Muscle layer of colon (tissue), 2 donors: ENCODE measurements at regions not wholly inside any gene's neighbourhood (a gene's known extent, or its start where the extent isn't known, plus 50 kb on each side); places are given as distances from the start of the nearest gene placed in this dataset.
"Not testable (repeated sequence)": the region's sequence is repeated elsewhere in the genome, so short reads cannot be mapped to it uniquely, and the experiment has no call there.

ENCODE experiments used
- H3K27ac ChIP-seq: one replicate; pipeline ENCODE4 v1.7.0; 2013; ENCODE audit warnings: low read depth, mild to moderate bottlenecking, low read length, moderate library complexity
- H3K27me3 ChIP-seq, 2 donors: one replicate each; pipeline ENCODE4 v1.7.0; 2013; ENCODE audit warnings: low read length in 2 of 2, mild to moderate bottlenecking in 2 of 2; ENCODE audit not compliant: insufficient read depth in 2 of 2, control insufficient read depth in 1 of 2
- H3K36me3 ChIP-seq: one replicate; pipeline ENCODE4 v1.7.0; 2013; ENCODE audit warnings: mild to moderate bottlenecking, low read length; ENCODE audit not compliant: insufficient read depth
- H3K4me1 ChIP-seq: one replicate; pipeline ENCODE4 v1.7.0; 2013; ENCODE audit warnings: mild to moderate bottlenecking, low read length; ENCODE audit not compliant: insufficient read depth
- H3K4me3 ChIP-seq, 2 donors: one replicate each; pipeline ENCODE4 v1.7.0; 2013; ENCODE audit warnings: low read length in 2 of 2, low read depth in 1 of 2, mild to moderate bottlenecking in 1 of 2, moderate library complexity in 1 of 2
- H3K9ac ChIP-seq: one replicate; pipeline ENCODE4 v1.7.0; 2013; ENCODE audit warnings: low read length
- H3K9me3 ChIP-seq: one replicate; pipeline ENCODE4 v1.7.0; 2013; ENCODE audit warnings: mild to moderate bottlenecking, low read length
- donor health status: abdominal sarcoma.
- donor health status: Adenocarcinoma of cecum.

DNA sequence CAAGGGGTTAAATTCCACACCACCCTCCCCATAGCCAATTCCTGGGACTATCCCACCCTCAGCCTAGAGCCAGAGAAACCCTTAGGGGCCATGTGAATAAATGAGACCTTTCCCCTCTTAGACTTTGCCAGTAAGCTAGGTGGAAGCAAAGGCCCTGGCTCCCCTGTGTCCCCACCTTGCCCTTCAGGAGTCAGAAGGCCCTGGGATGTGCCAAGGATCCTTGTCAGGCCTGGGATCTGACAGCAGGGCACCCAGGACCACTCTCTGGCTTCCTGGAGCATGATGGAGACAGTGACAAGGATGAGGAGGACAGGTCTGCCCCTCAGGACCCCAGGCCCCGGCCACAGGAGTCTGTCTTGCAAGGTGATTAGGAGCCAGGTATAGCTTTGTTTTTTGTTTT lies 125.0 kb upstream of the HAND1 start:
- Histone ChIP-seq H3K4me1 (peaks cover 34% of the 10 kb centered on the region), H3K27me3 (no peaks in the 10 kb centered on the region), H3K4me3 (no peak overlapping the region), H3K9ac (no peak overlapping the region), H3K9me3 (no peaks in the 10 kb centered on the region), H3K27ac (no peak overlapping the region), H3K36me3 (no peaks in the 10 kb centered on the region)

DNA sequence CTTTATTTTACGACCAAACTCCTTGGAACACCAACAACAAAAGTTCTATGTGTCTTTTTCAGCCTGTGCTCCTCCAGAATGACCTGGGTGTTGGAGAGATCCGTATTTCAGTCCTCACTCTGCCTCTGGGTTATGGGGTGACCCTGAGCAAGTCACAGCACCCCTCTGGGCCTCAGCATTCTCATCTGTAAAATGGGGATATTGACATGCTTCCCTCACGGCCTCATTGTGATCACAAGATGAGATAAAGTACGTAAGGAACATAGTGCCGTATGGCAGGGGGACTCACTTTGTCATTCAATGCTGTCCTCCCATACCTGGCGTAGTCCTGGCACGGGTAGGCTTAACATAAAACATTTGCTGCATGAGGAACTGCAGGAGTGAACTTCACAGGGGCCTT lies 123.0 kb upstream of the HAND1 start:
- Histone ChIP-seq H3K36me3 (no peaks in the 10 kb centered on the region), H3K27me3 (no peaks in the 10 kb centered on the region), H3K4me1 (peaks cover 16% of the 10 kb centered on the region), H3K27ac (no peak overlapping the region), H3K9ac (no peak overlapping the region), H3K4me3 (no peak overlapping the region), H3K9me3 (no peaks in the 10 kb centered on the region)

DNA sequence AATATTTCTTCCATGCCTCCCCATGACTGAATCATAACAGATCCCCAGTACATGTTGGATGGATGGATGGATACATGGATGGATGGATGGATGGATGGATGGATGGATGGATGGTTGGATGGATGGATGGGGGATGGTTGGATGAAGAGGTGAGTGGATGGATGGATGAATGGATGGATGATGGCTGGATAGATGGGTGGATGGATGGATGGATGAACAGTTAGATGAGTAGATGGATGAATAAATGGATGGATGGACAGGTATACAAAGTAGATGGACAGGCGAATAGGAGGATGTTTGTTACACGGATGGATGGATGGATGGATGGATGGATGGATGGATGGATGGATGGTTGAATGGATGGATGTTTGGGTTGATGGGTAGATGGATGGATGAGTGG lies 120.0 kb upstream of the HAND1 start:
- no peaks in the 10 kb centered on the region for H3K4me1 ChIP-seq
- no peak overlapping the region for H3K4me3 ChIP-seq
- no peaks in the 10 kb centered on the region for H3K9me3 ChIP-seq
- no peak overlapping the region for H3K27ac ChIP-seq
- H3K9ac ChIP-seq = no peak overlapping the region
- no peaks in the 10 kb centered on the region for H3K36me3 ChIP-seq
- H3K27me3 ChIP-seq = no peaks in the 10 kb centered on the region

DNA sequence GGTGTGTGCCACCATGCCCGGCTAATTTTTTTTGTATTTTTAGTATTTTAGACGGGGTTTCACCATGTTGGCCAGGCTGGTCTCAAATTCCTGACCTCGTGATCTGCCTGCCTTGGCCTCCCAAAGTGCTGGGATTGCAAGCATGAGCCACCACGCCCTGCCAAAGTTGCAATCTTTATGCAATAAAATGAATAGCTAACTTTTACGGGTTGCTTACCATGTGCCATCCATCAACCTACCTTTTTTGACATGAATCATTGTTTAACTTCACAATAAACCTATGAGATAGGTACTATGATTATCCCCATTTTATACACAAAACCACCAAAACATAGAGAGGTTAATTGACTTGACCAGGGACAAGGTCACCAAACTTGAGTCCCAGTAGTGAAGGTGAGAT lies 118.8 kb upstream of the HAND1 start:
- not testable (repeated sequence) for H3K27me3 ChIP-seq, H3K4me1 ChIP-seq, H3K27ac ChIP-seq

DNA sequence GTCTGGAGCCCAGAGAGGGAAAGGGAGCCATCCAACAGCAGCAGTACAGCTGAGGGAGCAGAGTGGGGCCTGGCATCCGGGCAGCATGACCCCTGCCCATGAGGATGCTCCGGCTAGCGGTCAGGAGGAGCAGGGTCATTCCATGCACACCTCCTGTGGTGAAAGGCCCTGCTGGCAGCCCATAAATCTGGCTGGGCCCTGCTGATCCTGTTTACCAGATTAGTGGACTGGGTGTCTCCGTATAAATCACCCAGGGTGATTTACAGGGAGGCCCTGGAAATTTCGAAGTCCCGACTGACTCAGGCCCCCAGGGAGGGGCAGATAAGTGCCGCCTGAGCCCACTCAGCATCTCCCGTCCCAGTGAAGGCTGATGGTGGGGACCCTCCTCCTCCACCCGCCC lies 117.6 kb upstream of the HAND1 start:
- no peak overlapping the region for H3K27ac ChIP-seq
- H3K36me3 ChIP-seq = no peaks in the 10 kb centered on the region

More for the DNA sequence above, 118.8 kb upstream of the HAND1 start:
- H3K9ac ChIP-seq, H3K36me3 ChIP-seq, H3K4me3 ChIP-seq, H3K9me3 ChIP-seq: not testable (repeated sequence)

DNA sequence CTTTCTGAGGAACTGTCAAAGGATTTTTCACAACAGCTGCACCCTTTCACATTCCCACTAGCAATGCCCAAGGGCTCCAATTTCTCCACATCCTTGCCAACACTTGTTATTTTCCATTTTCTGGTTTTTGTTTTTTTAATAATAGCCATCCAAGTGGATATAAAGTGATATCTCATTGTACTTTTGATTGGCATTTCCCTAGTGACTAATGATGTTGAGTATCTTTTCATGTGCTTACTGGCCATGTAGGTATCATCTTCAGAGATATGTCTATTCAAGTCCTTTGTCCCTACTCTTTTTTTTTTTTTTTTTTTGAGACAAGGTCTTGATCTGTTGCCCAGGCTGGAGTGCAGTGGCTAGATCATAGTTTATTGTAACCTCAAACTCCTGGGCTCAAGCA lies 115.8 kb upstream of the HAND1 start:
- Histone ChIP-seq H3K4me1 (no peaks in the 10 kb centered on the region), H3K27ac (no peak overlapping the region), H3K4me3 (no peak overlapping the region), H3K9ac (no peak overlapping the region), H3K36me3 (no peaks in the 10 kb centered on the region), H3K27me3 (no peaks in the 10 kb centered on the region), H3K9me3 (no peaks in the 10 kb centered on the region)

More for the DNA sequence above, 117.6 kb upstream of the HAND1 start:
- Histone ChIP-seq H3K4me3 (no peak overlapping the region), H3K9ac (no peak overlapping the region), H3K9me3 (no peaks in the 10 kb centered on the region), H3K4me1 (no peaks in the 10 kb centered on the region), H3K27me3 (no peaks in the 10 kb centered on the region)

DNA sequence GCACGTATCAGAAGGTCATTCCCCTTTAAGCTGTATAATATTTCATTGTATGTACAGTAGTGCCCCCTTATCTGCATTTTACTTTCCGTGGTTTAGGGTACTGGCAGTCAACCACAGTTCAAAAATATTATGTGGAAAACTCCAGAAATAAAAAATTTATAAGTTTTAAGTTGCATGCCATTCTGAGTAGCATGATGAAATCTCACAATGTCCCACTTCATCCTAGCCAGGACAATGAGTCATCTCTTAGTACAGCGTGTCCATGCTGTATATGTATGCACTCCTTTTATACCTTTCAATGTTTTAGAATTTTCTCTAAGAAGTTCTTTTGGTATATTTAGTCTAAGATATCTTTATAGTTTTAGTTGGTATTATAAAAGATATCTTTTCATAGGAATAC lies 115.0 kb upstream of the HAND1 start:
- H3K4me3 ChIP-seq = no peak overlapping the region
- no peak overlapping the region for H3K27ac ChIP-seq

DNA sequence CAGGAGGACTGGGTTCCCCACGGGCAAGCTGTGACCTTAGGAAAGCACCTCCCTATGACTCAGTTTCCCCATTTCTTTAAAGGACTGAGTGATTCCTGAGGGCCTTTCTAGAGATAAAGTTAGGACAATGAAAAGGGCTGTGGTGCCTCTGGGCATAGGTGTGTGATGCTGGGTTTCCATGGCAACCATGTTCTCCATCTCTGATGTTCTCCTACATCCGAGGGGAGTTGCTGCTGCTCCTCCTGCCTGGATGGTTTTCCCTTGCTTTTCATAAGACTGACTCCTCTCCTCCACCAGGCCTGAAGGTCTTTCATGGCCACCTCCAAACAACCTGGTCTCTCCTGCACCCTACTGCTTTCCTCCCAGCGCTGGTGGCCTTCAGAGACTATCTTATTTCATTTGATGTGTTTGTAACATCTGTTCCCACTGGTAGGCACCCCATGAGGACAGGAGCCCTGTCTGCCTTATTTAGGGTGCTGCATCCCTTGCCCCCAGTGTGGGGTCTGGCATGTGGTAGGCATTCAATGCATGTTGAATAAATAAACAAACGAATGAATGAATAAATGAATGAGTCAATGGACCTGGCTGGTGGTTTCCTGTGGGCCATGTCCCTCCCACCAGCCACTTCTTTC lies 112.2 kb upstream of the HAND1 start:
- Histone ChIP-seq H3K27me3 (no peaks in the 10 kb centered on the region), H3K27ac (no peak overlapping the region), H3K9me3 (no peaks in the 10 kb centered on the region), H3K36me3 (no peaks in the 10 kb centered on the region), H3K4me3 (no peak overlapping the region), H3K4me1 (no peaks in the 10 kb centered on the region), H3K9ac (no peak overlapping the region)

More for the DNA sequence above, 115.0 kb upstream of the HAND1 start:
- no peaks in the 10 kb centered on the region for H3K9me3 ChIP-seq
- no peak overlapping the region for H3K9ac ChIP-seq
- H3K27me3 ChIP-seq = no peaks in the 10 kb centered on the region
- H3K36me3 ChIP-seq = no peaks in the 10 kb centered on the region
- no peaks in the 10 kb centered on the region for H3K4me1 ChIP-seq

DNA sequence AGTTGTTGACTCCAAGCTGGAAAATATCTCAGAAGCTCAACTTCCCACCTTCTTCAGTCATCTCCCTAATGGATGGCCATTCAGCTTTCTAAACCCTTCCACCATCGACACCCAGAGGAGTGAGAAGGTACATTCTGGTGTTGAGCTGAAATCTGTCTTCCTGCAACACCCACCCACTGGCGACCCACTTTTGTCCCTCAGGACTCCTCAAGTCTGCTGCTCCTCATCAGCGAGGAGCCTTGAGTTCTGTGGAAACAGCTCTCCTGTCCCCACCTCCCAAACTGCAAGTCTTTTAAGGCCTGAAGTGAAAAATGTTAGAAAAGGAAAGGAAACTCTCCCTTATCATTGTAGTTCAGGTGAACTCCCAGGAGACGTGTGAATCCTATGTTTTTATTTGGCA lies 111.5 kb upstream of the HAND1 start:
- Histone ChIP-seq H3K4me1 (no peaks in the 10 kb centered on the region), H3K9me3 (no peaks in the 10 kb centered on the region), H3K9ac (no peak overlapping the region), H3K36me3 (no peaks in the 10 kb centered on the region), H3K27me3 (no peaks in the 10 kb centered on the region), H3K27ac (no peak overlapping the region), H3K4me3 (no peak overlapping the region)

DNA sequence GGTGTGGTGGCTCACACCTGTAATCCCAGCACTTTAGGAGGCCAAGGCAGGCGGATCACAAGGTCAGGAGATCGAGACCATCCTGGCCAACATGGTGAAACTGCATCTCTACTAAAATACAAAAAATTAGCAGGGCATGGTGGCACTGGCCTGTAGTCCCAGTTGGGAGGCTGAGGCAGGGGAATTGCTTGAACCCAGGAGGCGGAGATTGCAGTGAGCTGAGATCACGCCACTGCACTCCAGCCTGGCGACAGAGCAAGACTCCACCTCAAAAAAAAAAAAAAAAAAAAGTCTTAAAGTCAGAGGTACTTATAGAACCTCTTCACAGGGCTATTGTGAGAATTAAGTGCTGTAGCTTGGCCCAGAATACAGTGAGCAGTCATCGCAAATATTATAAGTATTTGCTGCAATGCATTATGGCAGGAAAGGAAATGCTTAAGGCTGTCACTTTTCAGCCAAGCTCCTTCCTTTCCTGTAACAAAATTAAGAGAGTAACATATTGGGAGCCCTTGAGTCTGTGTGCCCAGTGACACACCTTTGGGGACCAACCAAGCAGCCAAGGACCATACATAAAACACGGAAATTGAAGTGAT lies 110.9 kb upstream of the HAND1 start:
- not testable (repeated sequence) for H3K27me3 ChIP-seq, H3K4me3 ChIP-seq, H3K36me3 ChIP-seq, H3K9ac ChIP-seq, H3K27ac ChIP-seq, H3K9me3 ChIP-seq, H3K4me1 ChIP-seq

DNA sequence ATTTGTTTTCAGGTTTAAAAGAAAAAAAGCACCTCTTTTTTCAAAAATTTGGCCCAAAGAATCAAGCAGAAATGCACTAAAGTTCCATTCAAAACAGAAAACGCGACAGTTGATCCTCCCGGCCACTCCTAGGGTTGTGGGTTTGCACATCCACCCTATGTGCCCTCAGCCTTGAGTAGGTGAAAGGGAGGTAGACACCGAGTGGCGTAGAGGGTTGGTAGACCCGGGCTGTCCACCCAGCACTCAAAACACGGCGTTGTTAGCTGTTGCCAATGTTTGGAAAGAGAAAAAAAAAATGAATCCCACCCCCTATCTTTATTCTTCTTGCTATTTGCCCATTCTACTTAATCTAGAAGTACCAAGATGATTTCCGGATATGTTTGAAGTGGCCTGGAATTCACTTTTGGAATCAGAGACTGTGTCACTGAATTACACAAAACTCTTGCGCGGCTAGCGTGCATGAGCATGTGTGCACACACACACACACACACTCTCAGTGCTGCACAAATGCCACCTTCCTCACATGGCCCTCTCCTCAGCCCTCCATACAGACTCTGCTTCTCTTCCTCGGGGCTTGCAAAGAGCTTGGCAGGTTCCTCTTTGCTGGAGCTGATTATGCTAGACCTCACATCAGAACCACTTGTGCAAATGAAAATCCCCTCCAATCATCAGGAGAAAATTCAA lies 110.2 kb upstream of the HAND1 start:
- H3K27ac ChIP-seq = no peak overlapping the region
- H3K9ac ChIP-seq = no peak overlapping the region
- no peaks in the 10 kb centered on the region for H3K4me1 ChIP-seq
- no peaks in the 10 kb centered on the region for H3K9me3 ChIP-seq
- no peaks in the 10 kb centered on the region for H3K27me3 ChIP-seq
- H3K36me3 ChIP-seq = no peaks in the 10 kb centered on the region
- H3K4me3 ChIP-seq = no peak overlapping the region
